NCI-H69 (cell line): ENCODE measurements at regions not wholly inside any gene's neighbourhood (a gene's known extent, or its start where the extent isn't known, plus 50 kb on each side); places are given as distances from the start of the nearest gene placed in this dataset.

ENCODE experiments used
- DNase-seq: peaks from one replicate; lab custom pipeline; 2025; lab: John Stamatoyannopoulos, UW

- DNase-seq: no peak
These were observed 54.5 kb upstream of the C1QTNF7 start for GRCh38 chr4:15373363-15373762.

- DNase-seq: no peak
These were observed 53.2 kb upstream of the C1QTNF7 start for GRCh38 chr4:15374656-15375055.

DNA sequence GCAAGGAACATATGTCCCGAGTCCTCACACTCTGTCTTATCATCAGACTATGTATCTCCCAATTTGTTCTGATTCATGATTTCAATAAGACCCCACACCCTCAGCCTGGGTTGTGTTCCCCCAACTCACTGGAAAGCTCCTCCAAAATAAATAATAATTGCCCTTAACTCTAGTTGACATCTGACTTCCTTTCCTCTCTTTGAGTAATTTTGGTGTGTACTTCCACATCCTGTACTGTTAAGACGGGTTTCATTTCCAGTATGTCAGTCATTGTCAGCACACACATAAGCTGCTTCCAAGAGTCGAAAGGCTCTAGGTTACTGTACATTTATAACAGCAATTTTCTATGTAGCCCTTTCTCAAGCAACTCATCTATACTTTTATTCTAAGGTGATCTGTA is 52.2 kb upstream of the C1QTNF7 start:
- no peak for DNase-seq

GRCh38 chr4:15376145-15376544 is 51.7 kb upstream of the C1QTNF7 start:
- DNase-seq: no peak

DNA sequence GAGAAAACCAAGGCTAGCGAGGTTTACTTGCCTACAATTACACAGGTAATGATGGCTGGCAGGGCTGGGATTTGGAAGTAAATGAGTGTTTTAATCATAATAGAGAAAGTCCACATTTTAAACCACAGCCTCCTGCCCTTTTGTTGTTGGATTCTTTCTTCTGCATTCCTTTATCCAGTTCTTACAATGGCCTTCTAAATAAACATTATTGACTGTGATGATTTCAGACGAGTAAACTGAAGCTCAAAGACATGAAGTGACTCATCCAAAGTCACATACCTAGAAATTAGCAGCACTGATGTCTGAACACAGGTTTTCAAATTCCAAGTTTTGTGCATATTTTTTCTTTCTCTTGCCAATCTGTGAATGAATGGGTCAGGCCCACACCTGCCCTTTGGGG is 51.2 kb upstream of the C1QTNF7 start:
- DNase-seq: no peak
